ENCODE measurements at regions not wholly inside any gene's neighbourhood (a gene's known extent, or its start where the extent isn't known, plus 50 kb on each side); places are given as distances from the start of the nearest gene placed in this dataset.

DNA sequence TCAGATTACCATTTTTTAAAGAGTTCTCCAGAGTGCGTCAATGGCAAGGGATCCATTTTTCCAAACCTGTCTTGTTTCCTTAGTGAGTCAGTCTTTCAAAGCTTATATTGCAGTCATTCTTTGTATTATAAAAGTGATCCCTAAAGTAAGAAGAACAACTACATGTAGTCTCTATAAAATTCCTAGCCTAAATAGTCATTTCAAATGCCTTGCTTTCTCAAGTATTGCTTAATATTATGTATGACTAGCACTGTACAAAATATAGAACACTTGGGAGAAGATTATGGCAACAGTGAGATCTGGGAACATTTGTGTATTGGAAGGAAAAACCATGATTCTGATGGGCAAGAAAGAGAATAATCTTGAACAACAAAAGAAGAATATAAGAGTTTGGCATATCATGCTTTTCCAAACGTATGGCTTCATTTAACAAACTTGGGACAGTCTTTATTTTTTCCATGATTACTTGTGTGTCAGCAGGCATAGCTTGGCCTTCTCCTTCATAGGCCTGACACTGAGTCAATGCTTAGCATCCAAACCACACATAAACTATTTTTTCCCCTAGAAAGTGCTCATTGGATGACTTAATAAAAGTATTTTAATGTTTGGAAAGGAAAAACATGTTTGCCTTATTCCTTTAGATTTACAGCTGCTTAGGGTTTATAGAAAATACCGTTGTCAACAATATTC is 547.4 kb downstream of the LTN1 start:
- Histone ChIP-seq H3K27me3 (ENCODE audit: control insufficient read depth in 2 of 2, insufficient read depth in 2 of 2, low read length in 2 of 2) (no peaks in the 10 kb centered on the region), H2AFZ (ENCODE audit: low read depth, low read length) (no peak overlapping the region), H3K4me2 (ENCODE audit: insufficient read depth, low read length) (no peak overlapping the region), H4K20me1 (replicated peaks; ENCODE audit: control insufficient read depth, extremely low read depth, insufficient read depth, low read length) (no peaks in the 10 kb centered on the region), H3K27ac (ENCODE audit: insufficient read depth, low read depth, low read length) (no peak overlapping the region), H3K4me1 (ENCODE audit: control insufficient read depth, extremely low read depth, insufficient read depth, low read length) (no peaks in the 10 kb centered on the region), H3K9ac (replicated peaks; ENCODE audit: extremely low read depth, insufficient read depth, low read length) (no peak overlapping the region), H3K4me3 (replicated peaks in 1 of 3; ENCODE audit: insufficient read depth in 1 of 3, low read depth in 1 of 3, low read length in 3 of 3) (no peak overlapping the region), H3K9me1 (replicated peaks; ENCODE audit: control insufficient read depth, extremely low read depth, insufficient read depth, low read length) (no peaks in the 10 kb centered on the region), H3K9me3 (replicated peaks; ENCODE audit: control insufficient read depth, insufficient read depth, low read length) (no peaks in the 10 kb centered on the region), H3K36me3 (ENCODE audit: control insufficient read depth in 2 of 2, extremely low read depth in 1 of 2, insufficient read depth in 2 of 2, low read length in 2 of 2) (no peaks in the 10 kb centered on the region), H3K79me2 (ENCODE audit: control insufficient read depth, insufficient read depth, low read length) (no peaks in the 10 kb centered on the region)
- TF ChIP-seq GATA2 (IDR thresholded peaks at IDR 0.05; ENCODE audit: insufficient read depth, insufficient read length, low read depth, low read length) (no peak), MYC (IDR thresholded peaks at IDR 0.05; ENCODE audit: low read depth, low read length) (no peak), FOS (IDR thresholded peaks at IDR 0.05; ENCODE audit: borderline replicate concordance, insufficient read depth, low read length) (no peak), CTCF (IDR thresholded peaks at IDR 0.05; ENCODE audit: extremely low read depth in 1 of 2, insufficient read depth in 1 of 2, low read depth in 1 of 2, low read length in 2 of 2) (no peak), POLR2A (IDR thresholded peaks at IDR 0.05; ENCODE audit: low read depth, low read length) (no peak), EZH2 (IDR thresholded peaks at IDR 0.05; ENCODE audit: borderline replicate concordance, low read depth, low read length, severe bottlenecking) (no peak), JUN (IDR thresholded peaks at IDR 0.05; ENCODE audit: borderline replicate concordance, insufficient read depth, insufficient read length, low read depth) (no peak), MAX (IDR thresholded peaks at IDR 0.05; ENCODE audit: insufficient read depth, insufficient read length) (no peak), POLR2AphosphoS5 (IDR thresholded peaks at IDR 0.05; ENCODE audit: insufficient read depth, low read depth, low read length) (no peak)
- dilution Hi-C loops (cut with MboI; ENCODE audit: extremely low pct_ligation_motif_present, low sequenced_read_pairs) (no loop called here), intact Hi-C loops (cut with micrococcal nuclease) (no loop called here)
- no peak for DNase-seq (ENCODE audit: low read depth, low spot score)
- ChIA-PET CTCF (no interaction called here), POLR2A (no interaction called here)
- FAIRE-seq: no peak
- BruUV-seq (replicated peaks): no TSS peak
